Fibroblast of lung (primary cell): ENCODE measurements at regions not wholly inside any gene's neighbourhood (a gene's known extent, or its start where the extent isn't known, plus 50 kb on each side); places are given as distances from the start of the nearest gene placed in this dataset.

Experiments
- DNase-seq, 2 donors: peaks; one replicate each; pipeline versions ENCODE4 v3.0.0 to v3.0.0-alpha.2; 2010; ENCODE audit warnings: low read depth in 2 of 2
- H2AFZ ChIP-seq: 2 replicates; pipeline ENCODE4 v1.5.1; 2012; ENCODE audit warnings: low read length, control low read depth, inconsistent platforms
- H3K27ac ChIP-seq: 2 replicates; pipeline ENCODE4 v1.5.1; 2011; ENCODE audit warnings: low read length, control low read depth; ENCODE audit not compliant: insufficient read depth
- H3K27me3 ChIP-seq: 2 replicates; pipeline ENCODE4 v1.5.1; 2011; ENCODE audit warnings: mild to moderate bottlenecking, low read length; ENCODE audit not compliant: control insufficient read depth, insufficient read depth
- H3K36me3 ChIP-seq: 2 replicates; pipeline ENCODE4 v1.5.1; 2011; ENCODE audit warnings: low read length; ENCODE audit not compliant: control insufficient read depth, insufficient read depth
- H3K4me1 ChIP-seq: 2 replicates; pipeline ENCODE4 v1.5.1; 2011; ENCODE audit warnings: low read length; ENCODE audit not compliant: control insufficient read depth, insufficient read depth; ENCODE audit errors: extremely low read depth
- H3K4me2 ChIP-seq: 2 replicates; pipeline ENCODE4 v1.5.1; 2011; ENCODE audit warnings: low read length, control low read depth; ENCODE audit not compliant: insufficient read depth; ENCODE audit errors: extremely low read depth
- H3K4me3 ChIP-seq, 4 experiments: fragments of 200-600 bp in 1 of 4; sonication (generic) in 1 of 4; replicated peaks in 1 of 4; 2 replicates each; pipeline ENCODE4 v1.5.1; 2011 to 2016; ENCODE audit warnings: low read length in 4 of 4, low read depth in 3 of 4, mild to moderate bottlenecking in 3 of 4, control low read depth in 2 of 4, inconsistent platforms in 1 of 4, mixed read lengths in 1 of 4; ENCODE audit not compliant: insufficient read depth in 1 of 4; ENCODE audit errors: control extremely low read depth in 1 of 4
- H3K79me2 ChIP-seq: 2 replicates; pipeline ENCODE4 v1.5.1; 2012; ENCODE audit warnings: mild to moderate bottlenecking, low read length, inconsistent platforms; ENCODE audit not compliant: control insufficient read depth, insufficient read depth
- H3K9ac ChIP-seq: 2 replicates; pipeline ENCODE4 v1.5.1; 2011; ENCODE audit warnings: mild to moderate bottlenecking, low read length, control low read depth; ENCODE audit not compliant: insufficient read depth
- H3K9me3 ChIP-seq: 2 replicates; pipeline ENCODE4 v1.5.1; 2012; ENCODE audit warnings: low read depth, low read length; ENCODE audit not compliant: control insufficient read depth, insufficient read depth
- H4K20me1 ChIP-seq: 2 replicates; pipeline ENCODE4 v1.5.1; 2011; ENCODE audit warnings: low read length; ENCODE audit not compliant: control insufficient read depth, insufficient read depth; ENCODE audit errors: extremely low read depth
- CTCF ChIP-seq, 2 donors: IDR thresholded peaks in 1 of 2; conservative IDR thresholded peaks in 1 of 2; 1 replicate in 1 of 2; 2 replicates in 1 of 2; pipeline ENCODE4 v1.5.1; 2011 to 2012; ENCODE audit warnings: low read length in 2 of 2, control low read depth in 1 of 2, inconsistent platforms in 1 of 2, low read depth in 1 of 2, mild to moderate bottlenecking in 1 of 2
- EZH2 ChIP-seq: IDR thresholded peaks from 2 replicates; pipeline ENCODE4 v1.5.1; 2012; ENCODE audit warnings: low read length, control low read depth, mild to moderate bottlenecking; ENCODE audit errors: missing control alignments

- TF ChIP-seq EZH2 (no peak), CTCF (conservative IDR thresholded peaks at IDR 0.05 in 1 of 2, IDR thresholded peaks at IDR 0.05 in 1 of 2; ENCODE audit: low read depth in 1 of 2, low read length in 2 of 2) (no peak)
Measured at GRCh38 chr10:58956926-58957325, 219.5 kb upstream of the PHYHIPL start.

GRCh38 chr10:58957517-58957916 lies 218.9 kb upstream of the PHYHIPL start:
- Histone ChIP-seq H4K20me1 (no peaks in the 10 kb centered on the region), H3K4me1 (no peaks in the 10 kb centered on the region)
- TF ChIP-seq CTCF (conservative IDR thresholded peaks at IDR 0.05 in 1 of 2, IDR thresholded peaks at IDR 0.05 in 1 of 2; ENCODE audit: low read depth in 1 of 2, low read length in 2 of 2) (no peak), EZH2 (no peak)

More at GRCh38 chr10:58956926-58957325, 219.5 kb upstream of the PHYHIPL start:
- peak in 1 of 2 donors; percentile 69 for DNase-seq
- no peaks in the 10 kb centered on the region for H4K20me1 ChIP-seq
- no peak overlapping the region for H3K4me3 ChIP-seq
- no peaks in the 10 kb centered on the region for H3K27me3 ChIP-seq
- no peak overlapping the region for H3K27ac ChIP-seq
- H3K4me2 ChIP-seq: no peak overlapping the region
- H3K4me1 ChIP-seq: peaks cover 3% of the 10 kb centered on the region
- no peaks in the 10 kb centered on the region for H3K36me3 ChIP-seq
- no peaks in the 10 kb centered on the region for H3K79me2 ChIP-seq
- H3K9me3 ChIP-seq: no peaks in the 10 kb centered on the region
- H2AFZ ChIP-seq: no peak overlapping the region
- no peak overlapping the region for H3K9ac ChIP-seq

GRCh38 chr10:58963101-58963534 lies 213.3 kb upstream of the PHYHIPL start:
- no peak for DNase-seq
- Histone ChIP-seq H3K27ac (no peak overlapping the region), H3K9me3 (no peaks in the 10 kb centered on the region), H4K20me1 (no peaks in the 10 kb centered on the region), H3K4me1 (no peaks in the 10 kb centered on the region), H3K27me3 (no peaks in the 10 kb centered on the region), H3K4me2 (no peak overlapping the region), H3K4me3 (no peak overlapping the region), H3K36me3 (no peaks in the 10 kb centered on the region), H3K79me2 (no peaks in the 10 kb centered on the region), H3K9ac (no peak overlapping the region), H2AFZ (no peak overlapping the region)
- peak in 1 of 2 donors; percentile 39 for TF ChIP-seq CTCF (conservative IDR thresholded peaks at IDR 0.05 in 1 of 2, IDR thresholded peaks at IDR 0.05 in 1 of 2; ENCODE audit: low read depth in 1 of 2, low read length in 2 of 2)
- no peak for TF ChIP-seq EZH2

More at GRCh38 chr10:58957517-58957916, 218.9 kb upstream of the PHYHIPL start:
- Histone ChIP-seq H3K79me2 (no peaks in the 10 kb centered on the region), H3K9me3 (no peaks in the 10 kb centered on the region), H2AFZ (no peak overlapping the region), H3K4me3 (no peak overlapping the region), H3K9ac (no peak overlapping the region), H3K27ac (no peak overlapping the region), H3K4me2 (no peak overlapping the region), H3K36me3 (no peaks in the 10 kb centered on the region), H3K27me3 (no peaks in the 10 kb centered on the region)
- no peak for DNase-seq
